ENCODE measurements at regions not wholly inside any gene's neighbourhood (a gene's known extent, or its start where the extent isn't known, plus 50 kb on each side); places are given as distances from the start of the nearest gene placed in this dataset.
A peak's percentile ranks its signal among the peaks of the same experiment; 100 is the strongest.

DNA sequence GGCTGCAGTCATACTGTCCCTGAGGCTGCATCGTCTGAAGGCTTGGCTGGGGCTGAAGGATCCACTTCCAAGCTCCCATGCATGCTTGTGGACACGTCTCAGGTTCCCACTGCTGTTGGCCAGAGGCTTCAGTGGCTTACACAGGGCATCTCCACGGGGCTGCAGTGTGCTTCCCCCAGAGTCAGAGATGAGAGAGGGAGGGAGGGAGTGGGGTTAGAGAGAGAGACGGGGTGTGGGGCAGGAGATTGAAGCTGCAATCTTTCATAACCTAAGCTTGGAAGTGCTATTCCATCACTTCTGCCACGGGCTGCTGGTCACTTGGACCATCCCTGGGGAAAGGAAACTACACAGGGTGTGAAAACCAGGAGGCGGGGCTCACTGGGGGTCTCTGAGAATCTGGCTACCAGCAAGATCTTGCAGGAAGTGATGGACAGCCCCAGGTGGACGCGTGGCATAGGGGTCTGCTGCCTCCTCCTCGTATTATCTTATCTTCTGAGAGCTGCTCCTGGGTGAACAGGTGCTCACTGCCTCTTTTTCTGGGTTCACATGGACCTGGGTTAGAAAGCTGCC, 63.0 kb upstream of the MYEOV start:
- no peak for DNase-seq (ENCODE audit: low spot score)
- Histone ChIP-seq H3F3A (ENCODE audit: low read depth) (no peaks in the 10 kb centered on the region), H3K9me3 (ENCODE audit: low read depth) (no peaks in the 10 kb centered on the region), H2AFZ (replicated peaks) (no peak overlapping the region), H3K4me1 (peaks cover 6% of the 10 kb centered on the region), H3K79me2 (ENCODE audit: low read depth) (no peaks in the 10 kb centered on the region), H3K4me3 (no peak overlapping the region), H4K20me1 (ENCODE audit: low read depth) (no peaks in the 10 kb centered on the region), H3K36me3 (no peaks in the 10 kb centered on the region), H3K9ac (no peak overlapping the region), H3K4me2 (no peak overlapping the region), H3K27ac (no peak overlapping the region), H3K27me3 (peaks cover 9% of the 10 kb centered on the region)
- peaks cover 6% of the 10 kb centered on the region for H3K27me3 Mint-ChIP-seq (ENCODE audit: insufficient read depth, low read depth)
- H3K4me3 Mint-ChIP-seq: no peak overlapping the region
- H3K4me1 Mint-ChIP-seq: peaks cover 3% of the 10 kb centered on the region
- peaks cover 7% of the 10 kb centered on the region for H3K9me3 Mint-ChIP-seq
- no peak for TF ChIP-seq EZH2 (IDR thresholded peaks at IDR 0.05)
- H3K36me3 Mint-ChIP-seq: no peaks in the 10 kb centered on the region
- no peak overlapping the region for H3K27ac Mint-ChIP-seq

DNA sequence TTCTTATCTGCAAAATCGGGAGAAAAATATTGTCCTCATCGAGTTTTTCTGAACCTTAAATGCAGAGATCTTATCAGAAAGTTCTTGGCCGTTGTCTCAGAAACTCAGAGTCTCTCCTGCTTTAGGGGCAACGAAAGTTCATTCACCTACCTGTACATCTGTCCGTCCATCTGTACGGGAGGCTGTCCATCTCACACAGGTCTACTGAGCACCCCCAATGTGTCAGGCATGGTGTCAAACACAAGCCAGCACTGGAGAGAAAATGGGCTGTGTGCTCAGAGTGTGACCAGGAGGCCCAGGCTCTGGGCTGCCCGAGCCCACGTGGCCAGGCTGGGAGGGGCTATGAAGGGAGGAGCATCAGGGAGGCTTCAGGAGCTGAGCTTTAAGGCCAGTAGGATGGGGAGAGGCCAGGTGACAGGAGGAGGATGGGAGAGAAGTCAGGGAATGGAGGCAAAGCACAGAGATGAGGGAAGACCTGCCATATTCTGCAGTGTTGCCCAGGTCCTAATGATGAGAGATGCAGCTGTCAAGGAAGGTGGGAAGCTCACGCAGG, 62.4 kb upstream of the MYEOV start:
- Histone ChIP-seq H2AFZ (replicated peaks) (no peak overlapping the region), H4K20me1 (ENCODE audit: low read depth) (no peaks in the 10 kb centered on the region), H3K36me3 (no peaks in the 10 kb centered on the region), H3K4me1 (peaks cover 6% of the 10 kb centered on the region), H3K27ac (no peak overlapping the region), H3K9me3 (ENCODE audit: low read depth) (no peaks in the 10 kb centered on the region), H3K9ac (no peak overlapping the region), H3K4me2 (no peak overlapping the region), H3K4me3 (no peak overlapping the region), H3K27me3 (peaks cover 4% of the 10 kb centered on the region), H3K79me2 (ENCODE audit: low read depth) (no peaks in the 10 kb centered on the region), H3F3A (ENCODE audit: low read depth) (no peaks in the 10 kb centered on the region)
- Mint-ChIP-seq H3K9me3 (peaks cover 5% of the 10 kb centered on the region), H3K27me3 (ENCODE audit: insufficient read depth, low read depth) (peaks cover 6% of the 10 kb centered on the region), H3K4me1 (peaks cover 3% of the 10 kb centered on the region), H3K36me3 (no peaks in the 10 kb centered on the region), H3K27ac (no peak overlapping the region), H3K4me3 (no peak overlapping the region)
- TF ChIP-seq EZH2 (IDR thresholded peaks at IDR 0.05): no peak
- no peak for DNase-seq (ENCODE audit: low spot score)

DNA sequence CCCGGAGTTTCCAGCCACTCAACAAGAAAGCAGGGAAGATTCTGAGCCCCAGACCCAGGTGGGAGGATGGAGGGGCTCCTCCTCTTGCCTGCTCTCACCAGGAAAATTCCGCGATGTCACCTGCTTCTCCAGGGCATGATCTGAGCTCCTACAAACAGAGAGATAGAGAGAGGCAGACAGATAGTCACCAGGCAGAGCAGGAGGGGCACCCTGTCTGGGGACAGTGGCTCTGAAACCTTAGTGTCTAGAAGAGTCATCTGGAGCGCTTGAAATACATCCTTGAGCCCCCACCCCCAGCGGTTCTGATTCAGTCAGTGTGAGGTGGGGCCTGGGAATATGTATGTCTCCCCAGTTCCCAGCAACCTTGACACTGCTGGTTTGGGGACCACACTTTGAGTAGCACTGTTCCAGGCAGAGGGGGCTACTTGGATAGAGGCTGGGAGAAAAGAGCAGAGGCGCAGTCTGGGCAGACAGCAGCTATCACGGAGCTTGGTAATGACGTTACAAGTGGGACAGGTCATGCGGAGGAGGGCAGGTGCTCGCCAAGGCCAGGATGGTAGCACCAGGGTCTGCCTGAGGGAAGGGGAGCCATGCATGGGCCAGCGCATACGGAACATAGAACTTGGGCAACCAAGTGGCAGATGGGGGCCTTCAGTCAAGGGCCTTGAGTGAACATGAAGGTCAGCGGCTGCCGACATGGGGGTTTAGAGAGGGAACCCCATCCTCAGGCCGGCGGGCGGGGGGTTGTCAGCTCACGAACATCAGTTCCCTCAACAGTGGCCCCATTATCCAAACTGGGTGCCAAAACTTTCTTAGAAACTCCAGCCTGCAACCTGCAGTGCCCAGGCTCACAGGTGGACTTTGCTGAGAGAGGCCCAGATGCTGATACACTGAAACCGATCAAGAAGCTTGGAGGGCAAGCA, 60.9 kb upstream of the MYEOV start:
- Mint-ChIP-seq H3K27ac (peak overlapping the region; percentile 11), H3K4me3 (no peak overlapping the region), H3K4me1 (peaks cover 3% of the 10 kb centered on the region), H3K27me3 (ENCODE audit: insufficient read depth, low read depth) (peaks cover 4% of the 10 kb centered on the region), H3K36me3 (no peaks in the 10 kb centered on the region), H3K9me3 (peaks cover 5% of the 10 kb centered on the region)
- H3K4me3 ChIP-seq: no peak overlapping the region
- no peaks in the 10 kb centered on the region for H3K9me3 ChIP-seq (ENCODE audit: low read depth)
- H2AFZ ChIP-seq (replicated peaks): no peak overlapping the region
- no peaks in the 10 kb centered on the region for H3K36me3 ChIP-seq
- no peaks in the 10 kb centered on the region for H3K79me2 ChIP-seq (ENCODE audit: low read depth)
- no peak overlapping the region for H3K9ac ChIP-seq
- TF ChIP-seq EZH2phosphoT487 (IDR thresholded peaks at IDR 0.05) (no peak), EZH2 (IDR thresholded peaks at IDR 0.05) (no peak)
- TF ChIP-seq, protein P1, sequence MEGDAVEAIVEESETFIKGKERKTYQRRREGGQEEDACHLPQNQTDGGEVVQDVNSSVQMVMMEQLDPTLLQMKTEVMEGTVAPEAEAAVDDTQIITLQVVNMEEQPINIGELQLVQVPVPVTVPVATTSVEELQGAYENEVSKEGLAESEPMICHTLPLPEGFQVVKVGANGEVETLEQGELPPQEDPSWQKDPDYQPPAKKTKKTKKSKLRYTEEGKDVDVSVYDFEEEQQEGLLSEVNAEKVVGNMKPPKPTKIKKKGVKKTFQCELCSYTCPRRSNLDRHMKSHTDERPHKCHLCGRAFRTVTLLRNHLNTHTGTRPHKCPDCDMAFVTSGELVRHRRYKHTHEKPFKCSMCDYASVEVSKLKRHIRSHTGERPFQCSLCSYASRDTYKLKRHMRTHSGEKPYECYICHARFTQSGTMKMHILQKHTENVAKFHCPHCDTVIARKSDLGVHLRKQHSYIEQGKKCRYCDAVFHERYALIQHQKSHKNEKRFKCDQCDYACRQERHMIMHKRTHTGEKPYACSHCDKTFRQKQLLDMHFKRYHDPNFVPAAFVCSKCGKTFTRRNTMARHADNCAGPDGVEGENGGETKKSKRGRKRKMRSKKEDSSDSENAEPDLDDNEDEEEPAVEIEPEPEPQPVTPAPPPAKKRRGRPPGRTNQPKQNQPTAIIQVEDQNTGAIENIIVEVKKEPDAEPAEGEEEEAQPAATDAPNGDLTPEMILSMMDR (IDR thresholded peaks at IDR 0.05): no peak
- H3F3A ChIP-seq (ENCODE audit: low read depth): no peaks in the 10 kb centered on the region
- H3K4me2 ChIP-seq: no peak overlapping the region
- peaks cover 6% of the 10 kb centered on the region for H3K4me1 ChIP-seq
- no peak overlapping the region for H3K27ac ChIP-seq
- no peaks in the 10 kb centered on the region for H4K20me1 ChIP-seq (ENCODE audit: low read depth)
- no peak for DNase-seq (ENCODE audit: low spot score)
- no peaks in the 10 kb centered on the region for H3K27me3 ChIP-seq

DNA sequence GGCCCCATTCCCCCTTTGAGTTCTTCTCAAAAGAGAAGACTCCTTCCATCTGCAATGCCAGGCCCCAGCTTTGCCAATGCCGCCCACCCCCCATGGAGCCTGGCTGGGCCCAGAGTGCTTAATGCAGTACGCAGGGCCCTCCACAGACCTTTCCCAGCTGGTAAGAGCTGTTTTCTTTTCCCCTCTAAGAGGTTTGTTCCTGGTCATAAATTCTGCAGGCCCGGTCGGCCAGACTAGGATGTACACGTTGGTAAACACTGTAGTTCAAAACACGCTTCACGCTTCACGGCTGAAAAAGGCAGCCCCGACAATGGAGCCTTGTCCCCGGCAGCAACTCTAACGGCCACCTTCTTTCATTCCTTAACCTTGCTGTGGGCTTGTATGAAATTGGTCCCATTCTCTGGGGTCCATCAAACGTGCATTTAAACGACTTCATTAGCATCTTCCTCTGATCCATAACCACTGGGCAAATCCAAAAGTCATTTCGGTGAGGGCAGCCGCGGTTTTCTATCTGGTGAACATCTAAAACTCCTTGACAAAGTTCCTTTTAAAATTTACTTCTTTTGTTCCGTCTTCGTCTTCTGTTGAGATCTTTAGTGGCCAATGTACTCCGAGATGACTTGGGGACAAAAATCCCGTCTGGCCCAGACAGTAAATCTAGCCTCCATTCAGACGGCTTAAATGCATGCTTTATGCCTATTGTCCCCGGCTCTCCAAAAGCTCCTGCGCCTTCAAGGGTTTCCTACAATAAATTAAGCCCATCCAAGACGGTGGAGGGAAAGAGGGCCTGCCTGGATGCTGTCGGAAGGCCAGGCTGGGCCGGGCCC, 60.0 kb upstream of the MYEOV start:
- Histone ChIP-seq H4K20me1 (ENCODE audit: low read depth) (no peaks in the 10 kb centered on the region), H3K9me3 (ENCODE audit: low read depth) (no peaks in the 10 kb centered on the region), H3K36me3 (no peaks in the 10 kb centered on the region), H3K4me3 (no peak overlapping the region), H2AFZ (replicated peaks) (no peak overlapping the region), H3K4me1 (peaks cover 6% of the 10 kb centered on the region), H3K79me2 (ENCODE audit: low read depth) (no peaks in the 10 kb centered on the region), H3K4me2 (no peak overlapping the region), H3F3A (ENCODE audit: low read depth) (no peaks in the 10 kb centered on the region), H3K27me3 (no peaks in the 10 kb centered on the region), H3K9ac (no peak overlapping the region), H3K27ac (no peak overlapping the region)
- no peaks in the 10 kb centered on the region for H3K36me3 Mint-ChIP-seq
- H3K9me3 Mint-ChIP-seq: peaks cover 5% of the 10 kb centered on the region
- H3K27me3 Mint-ChIP-seq (ENCODE audit: insufficient read depth, low read depth): peaks cover under 1% of the 10 kb centered on the region
- H3K4me1 Mint-ChIP-seq: peaks cover 6% of the 10 kb centered on the region
- H3K4me3 Mint-ChIP-seq: no peak overlapping the region
- no peak overlapping the region for H3K27ac Mint-ChIP-seq
- DNase-seq (ENCODE audit: low spot score): peak; percentile 47
- TF ChIP-seq EZH2 (IDR thresholded peaks at IDR 0.05): no peak
- TF ChIP-seq, protein P1 (IDR thresholded peaks at IDR 0.05): no peak
- TF ChIP-seq EZH2phosphoT487 (IDR thresholded peaks at IDR 0.05): no peak
